CD4-positive, alpha-beta T cell treated with Interleukin-4 for 1 hour (primary cell): ENCODE measurements at regions not wholly inside any gene's neighbourhood (a gene's known extent, or its start where the extent isn't known, plus 50 kb on each side); places are given as distances from the start of the nearest gene placed in this dataset.
"Not testable (repeated sequence)": the region's sequence is repeated elsewhere in the genome, so short reads cannot be mapped to it uniquely, and the experiment has no call there.

ENCODE experiments used
- DNase-seq, 2 donors: peaks; one replicate each; pipeline ENCODE4 v3.0.0-alpha.2; 2020 to 2022

- DNase-seq = not testable (repeated sequence)
Measured at GRCh38 chr4:55696424-55696823, 60.3 kb upstream of the NMU start.

GRCh38 chr4:55706541-55706940, 70.4 kb upstream of the NMU start:
- no peak for DNase-seq

- DNase-seq = no peak
Measured at GRCh38 chr4:55707507-55707906, 71.4 kb upstream of the NMU start.

GRCh38 chr4:55707991-55708390, 71.9 kb upstream of the NMU start:
- not testable (repeated sequence) for DNase-seq

- DNase-seq = not testable (repeated sequence)
Measured at GRCh38 chr4:55712835-55713234, 76.7 kb upstream of the NMU start.

- DNase-seq = no peak
Measured at GRCh38 chr4:55721651-55722050, 85.6 kb upstream of the NMU start.

GRCh38 chr4:55722132-55722531, 86.0 kb upstream of the NMU start:
- no peak for DNase-seq

- no peak for DNase-seq
Measured at GRCh38 chr4:55723403-55723802, 87.3 kb upstream of the NMU start.

- no peak for DNase-seq
Measured at GRCh38 chr4:55725057-55725456, 89.0 kb upstream of the NMU start.

GRCh38 chr4:55727746-55728145, 91.6 kb upstream of the NMU start:
- DNase-seq = no peak

- no peak for DNase-seq
Measured at GRCh38 chr4:55729351-55730279, 90.0 kb upstream of the EXOC1L start.

- no peak for DNase-seq
Measured at GRCh38 chr4:55730280-55730931, 89.2 kb upstream of the EXOC1L start.

GRCh38 chr4:55731959-55732358, 87.6 kb upstream of the EXOC1L start:
- no peak for DNase-seq

GRCh38 chr4:55732864-55733263, 86.7 kb upstream of the EXOC1L start:
- no peak for DNase-seq

- DNase-seq = no peak
Measured at GRCh38 chr4:55733932-55734331, 85.7 kb upstream of the EXOC1L start.

GRCh38 chr4:55736605-55737183, 82.9 kb upstream of the EXOC1L start:
- peak in 1 of 2 donors; percentile 14 for DNase-seq

- no peak for DNase-seq
Measured at GRCh38 chr4:55742655-55743202, 76.9 kb upstream of the EXOC1L start.

- no peak for DNase-seq
Measured at GRCh38 chr4:55744369-55744768, 75.2 kb upstream of the EXOC1L start.

GRCh38 chr4:55745014-55745413, 74.6 kb upstream of the EXOC1L start:
- DNase-seq = no peak

GRCh38 chr4:55747793-55748192, 71.8 kb upstream of the EXOC1L start:
- DNase-seq = no peak

GRCh38 chr4:55749666-55750065, 69.9 kb upstream of the EXOC1L start:
- DNase-seq = no peak

- no peak for DNase-seq
Measured at GRCh38 chr4:55752810-55753209, 66.8 kb upstream of the EXOC1L start.

- no peak for DNase-seq
Measured at GRCh38 chr4:55753856-55754255, 65.7 kb upstream of the EXOC1L start.
